Neural progenitor cell (in vitro differentiated cells): ENCODE measurements at regions not wholly inside any gene's neighbourhood (a gene's known extent, or its start where the extent isn't known, plus 50 kb on each side); places are given as distances from the start of the nearest gene placed in this dataset.

Experiments
- DNase-seq: peaks from one replicate; pipeline ENCODE4 v3.0.0-alpha.2; 2016; ENCODE audit warnings: low spot score
- H2AFZ ChIP-seq: fragments of 200-600 bp; sonication (generic); replicated peaks from 2 replicates; pipeline ENCODE4 v1.6.1; 2016; ENCODE audit warnings: antibody characterized with exemption
- H3F3A ChIP-seq: fragments of 200-600 bp; sonication (generic); 2 replicates; pipeline ENCODE4 v1.6.1; 2016; ENCODE audit warnings: antibody characterized with exemption, low read depth
- H3K27ac ChIP-seq: fragments of 200-600 bp; sonication (generic); 2 replicates; pipeline ENCODE4 v1.5.1; 2016; ENCODE audit warnings: mild to moderate bottlenecking
- H3K27me3 ChIP-seq: fragments of 200-600 bp; sonication (generic); 2 replicates; pipeline ENCODE4 v1.6.1; 2016; ENCODE audit warnings: mild to moderate bottlenecking, moderate library complexity
- H3K36me3 ChIP-seq: fragments of 200-600 bp; sonication (generic); 2 replicates; pipeline ENCODE4 v1.5.1; 2016
- H3K4me1 ChIP-seq: fragments of 200-600 bp; sonication (generic); 2 replicates; pipeline ENCODE4 v1.6.1; 2016; ENCODE audit warnings: mixed run types
- H3K4me2 ChIP-seq: fragments of 200-600 bp; sonication (generic); 2 replicates; pipeline ENCODE4 v1.6.1; 2016
- H3K4me3 ChIP-seq: fragments of 200-600 bp; sonication (generic); 2 replicates; pipeline ENCODE4 v1.5.1; 2016
- H3K79me2 ChIP-seq: fragments of 200-600 bp; sonication (generic); 2 replicates; pipeline ENCODE4 v1.6.1; 2016; ENCODE audit warnings: low read depth
- H3K9ac ChIP-seq: fragments of 200-600 bp; sonication (generic); 2 replicates; pipeline ENCODE4 v1.6.1; 2016
- H3K9me3 ChIP-seq: fragments of 200-600 bp; sonication (generic); 2 replicates; pipeline ENCODE4 v1.5.1; 2016; ENCODE audit warnings: low read depth
- H4K20me1 ChIP-seq: fragments of 200-600 bp; sonication (generic); 2 replicates; pipeline ENCODE4 v1.6.1; 2016; ENCODE audit warnings: low read depth
- H3K27ac Mint-ChIP-seq: 3 replicates; pipeline ENCODE4 v1.8.0; 2021; ENCODE audit warnings: mixed read lengths
- H3K27me3 Mint-ChIP-seq: 2 replicates; pipeline ENCODE4 v1.8.0; 2022; ENCODE audit warnings: low read depth, mild to moderate bottlenecking, inconsistent platforms, moderate library complexity, mixed read lengths; ENCODE audit not compliant: insufficient read depth
- H3K36me3 Mint-ChIP-seq: 3 replicates; pipeline ENCODE4 v1.8.0; 2021; ENCODE audit warnings: mixed read lengths
- H3K4me1 Mint-ChIP-seq: 3 replicates; pipeline ENCODE4 v1.8.0; 2021; ENCODE audit warnings: mixed read lengths
- H3K4me3 Mint-ChIP-seq: 3 replicates; pipeline ENCODE4 v1.8.0; 2021; ENCODE audit warnings: mild to moderate bottlenecking, moderate library complexity, mixed read lengths
- H3K9me3 Mint-ChIP-seq: 3 replicates; pipeline ENCODE4 v1.8.0; 2020; ENCODE audit warnings: mixed read lengths
- EZH2 ChIP-seq: fragments of 200-600 bp; sonication (generic); IDR thresholded peaks from 2 replicates; pipeline ENCODE4 v1.6.1; 2017; ENCODE audit warnings: antibody characterized with exemption, mild to moderate bottlenecking, moderate library complexity
- EZH2phosphoT487 ChIP-seq: fragments of 200-600 bp; sonication (generic); IDR thresholded peaks from 2 replicates; pipeline ENCODE4 v1.6.1; 2017; ENCODE audit warnings: antibody characterized with exemption
- TF ChIP-seq, protein P1 (sequence below): fragments of 200-600 bp; sonication (generic); IDR thresholded peaks from 2 replicates; pipeline ENCODE4 v1.5.1; 2017; ENCODE audit warnings: antibody characterized with exemption, mild to moderate bottlenecking

DNA sequence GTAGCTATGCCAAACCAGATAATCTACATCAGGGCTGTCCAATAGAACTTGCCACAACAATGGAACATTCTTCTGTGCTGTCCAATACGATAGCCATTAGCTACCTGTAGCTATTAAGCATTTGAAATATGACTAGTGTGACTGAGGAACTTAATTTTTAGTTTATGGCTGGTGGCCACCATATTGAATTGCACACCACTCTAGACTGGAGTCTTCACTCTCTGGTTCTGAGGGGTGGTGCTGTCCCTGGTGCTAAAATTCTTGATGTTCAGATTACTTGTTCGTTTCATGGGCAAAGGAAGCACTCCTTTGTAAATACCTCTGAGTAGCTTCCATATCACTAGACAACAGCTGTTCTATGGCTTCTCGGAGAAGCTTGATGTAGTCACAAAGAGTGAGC is 296.6 kb downstream of the NPIPA8 start:
- H4K20me1 ChIP-seq, result no peaks in the 10 kb centered on the region
- Mint-ChIP-seq H3K4me3 (no peak overlapping the region), H3K9me3 (no peaks in the 10 kb centered on the region), H3K4me1 (no peaks in the 10 kb centered on the region), H3K36me3 (no peaks in the 10 kb centered on the region), H3K27me3 (peaks cover 6% of the 10 kb centered on the region), H3K27ac (no peak overlapping the region)
- no peak overlapping the region for H3K4me2 ChIP-seq
- H3K9me3 ChIP-seq, result no peaks in the 10 kb centered on the region
- no peak overlapping the region for H3K4me3 ChIP-seq
- H3F3A ChIP-seq, result no peaks in the 10 kb centered on the region
- DNase-seq, result no peak
- no peak overlapping the region for H2AFZ ChIP-seq
- H3K4me1 ChIP-seq, result no peaks in the 10 kb centered on the region
- TF ChIP-seq EZH2phosphoT487 (no peak), EZH2 (no peak)
- TF ChIP-seq, protein P1, sequence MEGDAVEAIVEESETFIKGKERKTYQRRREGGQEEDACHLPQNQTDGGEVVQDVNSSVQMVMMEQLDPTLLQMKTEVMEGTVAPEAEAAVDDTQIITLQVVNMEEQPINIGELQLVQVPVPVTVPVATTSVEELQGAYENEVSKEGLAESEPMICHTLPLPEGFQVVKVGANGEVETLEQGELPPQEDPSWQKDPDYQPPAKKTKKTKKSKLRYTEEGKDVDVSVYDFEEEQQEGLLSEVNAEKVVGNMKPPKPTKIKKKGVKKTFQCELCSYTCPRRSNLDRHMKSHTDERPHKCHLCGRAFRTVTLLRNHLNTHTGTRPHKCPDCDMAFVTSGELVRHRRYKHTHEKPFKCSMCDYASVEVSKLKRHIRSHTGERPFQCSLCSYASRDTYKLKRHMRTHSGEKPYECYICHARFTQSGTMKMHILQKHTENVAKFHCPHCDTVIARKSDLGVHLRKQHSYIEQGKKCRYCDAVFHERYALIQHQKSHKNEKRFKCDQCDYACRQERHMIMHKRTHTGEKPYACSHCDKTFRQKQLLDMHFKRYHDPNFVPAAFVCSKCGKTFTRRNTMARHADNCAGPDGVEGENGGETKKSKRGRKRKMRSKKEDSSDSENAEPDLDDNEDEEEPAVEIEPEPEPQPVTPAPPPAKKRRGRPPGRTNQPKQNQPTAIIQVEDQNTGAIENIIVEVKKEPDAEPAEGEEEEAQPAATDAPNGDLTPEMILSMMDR, result no peak
- no peak overlapping the region for H3K27ac ChIP-seq
- no peaks in the 10 kb centered on the region for H3K36me3 ChIP-seq
- H3K79me2 ChIP-seq, result no peaks in the 10 kb centered on the region
- no peak overlapping the region for H3K9ac ChIP-seq
- no peaks in the 10 kb centered on the region for H3K27me3 ChIP-seq

DNA sequence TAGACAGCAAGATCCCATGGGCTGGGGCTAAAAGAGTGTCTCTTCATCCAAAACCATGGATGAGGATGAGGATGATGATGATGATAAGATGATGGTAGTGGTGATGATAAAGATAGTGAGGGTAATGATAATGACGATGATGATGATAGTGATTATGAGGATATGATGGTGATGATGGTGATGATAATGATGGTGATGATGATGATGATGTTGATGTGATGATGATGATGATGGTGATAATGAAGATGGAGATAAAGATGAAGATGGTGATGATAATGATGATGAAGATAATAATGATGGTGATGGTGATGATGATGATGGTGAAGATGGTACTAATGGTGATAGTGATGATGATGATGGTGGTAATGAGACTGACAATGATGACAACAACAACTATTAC is 299.5 kb downstream of the NPIPA8 start:
- no peaks in the 10 kb centered on the region for H3K36me3 ChIP-seq
- H3F3A ChIP-seq, result no peaks in the 10 kb centered on the region
- H3K27ac ChIP-seq, result no peak overlapping the region
- Mint-ChIP-seq H3K4me3 (no peak overlapping the region), H3K4me1 (no peaks in the 10 kb centered on the region), H3K36me3 (no peaks in the 10 kb centered on the region), H3K9me3 (no peaks in the 10 kb centered on the region), H3K27ac (no peak overlapping the region), H3K27me3 (peaks cover 3% of the 10 kb centered on the region)
- H3K4me3 ChIP-seq, result no peak overlapping the region
- H3K4me2 ChIP-seq, result no peak overlapping the region
- no peaks in the 10 kb centered on the region for H3K9me3 ChIP-seq
- DNase-seq, result no peak
- no peaks in the 10 kb centered on the region for H3K4me1 ChIP-seq
- H2AFZ ChIP-seq, result no peak overlapping the region
- no peak overlapping the region for H3K9ac ChIP-seq
- H3K79me2 ChIP-seq, result no peaks in the 10 kb centered on the region
- no peaks in the 10 kb centered on the region for H3K27me3 ChIP-seq
- no peak for TF ChIP-seq EZH2
- no peak for TF ChIP-seq EZH2phosphoT487
- TF ChIP-seq, protein P1, result no peak
- no peaks in the 10 kb centered on the region for H4K20me1 ChIP-seq

DNA sequence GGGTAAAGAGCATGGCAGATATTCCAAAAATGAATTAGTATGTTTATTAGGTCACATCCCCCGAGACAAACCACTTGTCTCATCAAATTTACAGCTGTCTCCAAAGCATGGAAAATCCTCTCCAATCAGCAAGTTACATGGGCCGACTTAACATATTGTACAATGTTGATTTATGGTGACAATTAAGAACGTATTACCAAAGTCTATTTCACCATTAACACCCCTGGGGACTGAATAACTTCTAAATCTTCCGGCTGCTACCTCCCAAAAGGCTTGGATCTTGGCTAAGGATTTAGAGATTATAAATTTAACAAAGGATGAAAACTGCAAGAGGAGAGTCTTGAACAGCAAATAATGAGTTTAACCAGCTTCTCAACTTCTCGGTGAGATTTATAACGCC is 311.9 kb downstream of the NPIPA8 start:
- Histone ChIP-seq H3F3A (no peaks in the 10 kb centered on the region), H3K27ac (no peak overlapping the region), H3K4me2 (no peak overlapping the region), H3K4me1 (no peaks in the 10 kb centered on the region), H2AFZ (no peak overlapping the region), H4K20me1 (no peaks in the 10 kb centered on the region), H3K9me3 (no peaks in the 10 kb centered on the region), H3K79me2 (no peaks in the 10 kb centered on the region), H3K36me3 (no peaks in the 10 kb centered on the region), H3K4me3 (no peak overlapping the region), H3K9ac (no peak overlapping the region), H3K27me3 (no peaks in the 10 kb centered on the region)
- peaks cover 12% of the 10 kb centered on the region for H3K4me1 Mint-ChIP-seq
- H3K36me3 Mint-ChIP-seq, result no peaks in the 10 kb centered on the region
- H3K4me3 Mint-ChIP-seq, result no peak overlapping the region
- no peak overlapping the region for H3K27ac Mint-ChIP-seq
- peaks cover 2% of the 10 kb centered on the region for H3K27me3 Mint-ChIP-seq
- no peak for TF ChIP-seq EZH2
- TF ChIP-seq, protein P1, result no peak
- TF ChIP-seq EZH2phosphoT487, result no peak
- H3K9me3 Mint-ChIP-seq, result no peaks in the 10 kb centered on the region
- DNase-seq, result no peak
